ENCODE measurements at regions not wholly inside any gene's neighbourhood (a gene's known extent, or its start where the extent isn't known, plus 50 kb on each side); places are given as distances from the start of the nearest gene placed in this dataset.
"Not testable (repeated sequence)": the region's sequence is repeated elsewhere in the genome, so short reads cannot be mapped to it uniquely, and the experiment has no call there.

DNA sequence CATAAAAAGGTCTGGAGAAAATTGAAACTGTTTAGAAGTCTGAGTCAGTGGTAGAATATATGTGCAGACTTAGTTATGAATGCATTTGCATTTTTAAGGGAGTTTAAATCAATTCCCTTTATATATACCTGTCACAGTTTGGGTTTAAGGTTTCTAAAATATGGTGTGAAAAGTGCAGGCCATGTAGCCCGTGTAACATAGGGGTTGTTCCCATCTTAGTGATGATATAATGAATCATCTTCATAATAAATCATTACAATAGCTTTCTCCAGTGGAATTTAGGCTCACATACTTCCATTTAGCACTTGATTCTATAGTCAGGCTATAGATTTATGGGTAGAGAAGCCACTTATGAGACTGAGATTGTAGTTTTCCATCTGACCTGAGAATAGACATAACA, 1162.4 kb downstream of the SLC16A7 start:
- no peak overlapping the region for H2AFZ ChIP-seq (ENCODE audit: low read depth, low read length, severe bottlenecking)

GRCh38 chr12:60760965-60761364, 1165.1 kb downstream of the SLC16A7 start:
- H3K9ac ChIP-seq (ENCODE audit: low read length): no peak overlapping the region
- no peaks in the 10 kb centered on the region for H3K36me3 ChIP-seq (ENCODE audit: low read length)
- no peaks in the 10 kb centered on the region for H3K9me2 ChIP-seq (replicated peaks; ENCODE audit: insufficient read depth, low read length)

More for the DNA sequence above, 1162.4 kb downstream of the SLC16A7 start:
- H3K9me2 ChIP-seq (replicated peaks; ENCODE audit: insufficient read depth, low read length): no peaks in the 10 kb centered on the region
- H3F3A ChIP-seq (ENCODE audit: insufficient read depth): no peaks in the 10 kb centered on the region
- no peak for TF ChIP-seq EZH2phosphoT487 (conservative IDR thresholded peaks at IDR 0.05; ENCODE audit: low read length)
- TF ChIP-seq, protein P1, sequence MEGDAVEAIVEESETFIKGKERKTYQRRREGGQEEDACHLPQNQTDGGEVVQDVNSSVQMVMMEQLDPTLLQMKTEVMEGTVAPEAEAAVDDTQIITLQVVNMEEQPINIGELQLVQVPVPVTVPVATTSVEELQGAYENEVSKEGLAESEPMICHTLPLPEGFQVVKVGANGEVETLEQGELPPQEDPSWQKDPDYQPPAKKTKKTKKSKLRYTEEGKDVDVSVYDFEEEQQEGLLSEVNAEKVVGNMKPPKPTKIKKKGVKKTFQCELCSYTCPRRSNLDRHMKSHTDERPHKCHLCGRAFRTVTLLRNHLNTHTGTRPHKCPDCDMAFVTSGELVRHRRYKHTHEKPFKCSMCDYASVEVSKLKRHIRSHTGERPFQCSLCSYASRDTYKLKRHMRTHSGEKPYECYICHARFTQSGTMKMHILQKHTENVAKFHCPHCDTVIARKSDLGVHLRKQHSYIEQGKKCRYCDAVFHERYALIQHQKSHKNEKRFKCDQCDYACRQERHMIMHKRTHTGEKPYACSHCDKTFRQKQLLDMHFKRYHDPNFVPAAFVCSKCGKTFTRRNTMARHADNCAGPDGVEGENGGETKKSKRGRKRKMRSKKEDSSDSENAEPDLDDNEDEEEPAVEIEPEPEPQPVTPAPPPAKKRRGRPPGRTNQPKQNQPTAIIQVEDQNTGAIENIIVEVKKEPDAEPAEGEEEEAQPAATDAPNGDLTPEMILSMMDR (IDR thresholded peaks at IDR 0.05; ENCODE audit: insufficient read depth, low read length, poor library complexity, severe bottlenecking): no peak
- H3K36me3 ChIP-seq (ENCODE audit: low read length): no peaks in the 10 kb centered on the region
- H4K20me1 ChIP-seq (ENCODE audit: low read depth, low read length): no peaks in the 10 kb centered on the region
- no peak overlapping the region for H3K9ac ChIP-seq (ENCODE audit: low read length)
- H3K9me3 ChIP-seq (ENCODE audit: insufficient read depth, low read length): no peaks in the 10 kb centered on the region
- H3K79me2 ChIP-seq (ENCODE audit: insufficient read depth, low read length): no peaks in the 10 kb centered on the region
- no peak overlapping the region for H3K4me2 ChIP-seq (ENCODE audit: low read depth, low read length, poor library complexity, severe bottlenecking)
- H3K4me3 ChIP-seq (ENCODE audit: insufficient read depth, low read length, poor library complexity, severe bottlenecking): no peak overlapping the region
- H3K27me3 ChIP-seq (ENCODE audit: low read length): no peaks in the 10 kb centered on the region
- no peak overlapping the region for H3K27ac ChIP-seq (ENCODE audit: low read depth, low read length)

GRCh38 chr12:60801166-60801565, 1205.3 kb downstream of the SLC16A7 start:
- H3K9ac ChIP-seq (ENCODE audit: low read length); H3K27ac ChIP-seq (ENCODE audit: low read depth, low read length); H3K36me3 ChIP-seq (ENCODE audit: low read length); H3K79me2 ChIP-seq (ENCODE audit: insufficient read depth, low read length); H3F3A ChIP-seq (ENCODE audit: insufficient read depth); H3K4me2 ChIP-seq (ENCODE audit: low read depth, low read length, poor library complexity, severe bottlenecking); H3K9me3 ChIP-seq (ENCODE audit: insufficient read depth, low read length); H3K4me3 ChIP-seq (ENCODE audit: insufficient read depth, low read length, poor library complexity, severe bottlenecking); H3K27me3 ChIP-seq (ENCODE audit: low read length); H2AFZ ChIP-seq (ENCODE audit: low read depth, low read length, severe bottlenecking); H4K20me1 ChIP-seq (ENCODE audit: low read depth, low read length); H3K9me2 ChIP-seq (replicated peaks; ENCODE audit: insufficient read depth, low read length): not testable (repeated sequence)

More at GRCh38 chr12:60760965-60761364, 1165.1 kb downstream of the SLC16A7 start:
- no peaks in the 10 kb centered on the region for H3K27me3 ChIP-seq (ENCODE audit: low read length)
- H2AFZ ChIP-seq (ENCODE audit: low read depth, low read length, severe bottlenecking): no peak overlapping the region
- H3K79me2 ChIP-seq (ENCODE audit: insufficient read depth, low read length): no peaks in the 10 kb centered on the region
- H3K4me3 ChIP-seq (ENCODE audit: insufficient read depth, low read length, poor library complexity, severe bottlenecking): no peak overlapping the region
- H3K4me2 ChIP-seq (ENCODE audit: low read depth, low read length, poor library complexity, severe bottlenecking): no peak overlapping the region
- no peaks in the 10 kb centered on the region for H4K20me1 ChIP-seq (ENCODE audit: low read depth, low read length)
- H3K27ac ChIP-seq (ENCODE audit: low read depth, low read length): no peak overlapping the region
- TF ChIP-seq EZH2phosphoT487 (conservative IDR thresholded peaks at IDR 0.05; ENCODE audit: low read length): no peak
- TF ChIP-seq, protein P1 (IDR thresholded peaks at IDR 0.05; ENCODE audit: insufficient read depth, low read length, poor library complexity, severe bottlenecking): no peak
- no peaks in the 10 kb centered on the region for H3K9me3 ChIP-seq (ENCODE audit: insufficient read depth, low read length)
- H3F3A ChIP-seq (ENCODE audit: insufficient read depth): no peaks in the 10 kb centered on the region

DNA sequence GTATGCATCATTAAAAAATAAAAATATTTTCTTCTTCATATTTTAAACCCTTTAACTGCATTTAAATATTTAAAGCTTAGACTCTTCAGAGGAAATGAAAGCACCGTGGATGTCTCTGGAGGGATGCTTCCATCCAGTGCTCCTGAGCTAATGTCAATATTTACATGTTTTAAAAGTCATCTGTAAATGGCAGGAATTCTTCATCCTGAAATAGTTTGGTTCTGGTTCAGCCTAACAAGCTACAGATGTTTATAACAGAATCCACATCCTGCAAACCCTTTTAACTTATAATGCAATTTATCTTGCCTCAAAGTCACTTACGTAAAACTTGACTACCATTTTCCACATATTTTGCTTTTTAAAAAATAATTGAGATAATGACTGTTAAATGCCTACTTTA, 1207.3 kb downstream of the SLC16A7 start:
- Histone ChIP-seq H2AFZ (ENCODE audit: low read depth, low read length, severe bottlenecking) (no peak overlapping the region), H3K79me2 (ENCODE audit: insufficient read depth, low read length) (no peaks in the 10 kb centered on the region)

More for the DNA sequence above, 1207.3 kb downstream of the SLC16A7 start:
- no peak overlapping the region for H3K4me2 ChIP-seq (ENCODE audit: low read depth, low read length, poor library complexity, severe bottlenecking)
- H3K27me3 ChIP-seq (ENCODE audit: low read length): no peaks in the 10 kb centered on the region
- no peak overlapping the region for H3K27ac ChIP-seq (ENCODE audit: low read depth, low read length)
- no peaks in the 10 kb centered on the region for H3K9me2 ChIP-seq (replicated peaks; ENCODE audit: insufficient read depth, low read length)
- no peaks in the 10 kb centered on the region for H3K9me3 ChIP-seq (ENCODE audit: insufficient read depth, low read length)
- no peaks in the 10 kb centered on the region for H3K36me3 ChIP-seq (ENCODE audit: low read length)
- no peak overlapping the region for H3K9ac ChIP-seq (ENCODE audit: low read length)
- no peaks in the 10 kb centered on the region for H4K20me1 ChIP-seq (ENCODE audit: low read depth, low read length)
- H3F3A ChIP-seq (ENCODE audit: insufficient read depth): no peaks in the 10 kb centered on the region
- no peak overlapping the region for H3K4me3 ChIP-seq (ENCODE audit: insufficient read depth, low read length, poor library complexity, severe bottlenecking)
- TF ChIP-seq, protein P1 (IDR thresholded peaks at IDR 0.05; ENCODE audit: insufficient read depth, low read length, poor library complexity, severe bottlenecking): no peak
- TF ChIP-seq EZH2phosphoT487 (conservative IDR thresholded peaks at IDR 0.05; ENCODE audit: low read length): no peak
